ENCODE measurements at regions not wholly inside any gene's neighbourhood (a gene's known extent, or its start where the extent isn't known, plus 50 kb on each side); places are given as distances from the start of the nearest gene placed in this dataset.

DNA sequence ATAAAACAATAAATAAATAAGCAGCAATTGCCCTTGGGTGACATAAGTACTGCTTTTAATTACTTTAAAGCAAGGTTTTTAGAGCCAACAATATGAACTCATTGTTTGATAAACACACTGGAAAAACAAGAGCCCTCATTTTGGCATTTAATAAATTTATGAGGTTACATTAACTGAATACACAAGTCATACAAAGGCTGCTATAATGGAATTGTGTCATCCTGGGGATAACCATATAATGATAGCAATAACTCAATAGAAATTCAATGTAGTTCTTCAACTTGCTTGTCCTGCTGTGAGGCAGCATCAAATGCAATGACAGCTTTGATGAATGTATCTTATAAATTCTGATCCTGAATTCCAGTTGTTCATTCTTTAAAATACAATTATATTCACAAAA is 1512.5 kb downstream of the STIM2 start:
- Histone ChIP-seq H3K27ac (ENCODE audit: low read length) (no peak overlapping the region), H3K4me3 (ENCODE audit: low read length) (no peak overlapping the region), H3K4me1 (ENCODE audit: control insufficient read depth, insufficient read depth, low read length) (no peaks in the 10 kb centered on the region), H3K36me3 (ENCODE audit: control insufficient read depth, insufficient read depth, low read length) (no peaks in the 10 kb centered on the region), H3K27me3 (ENCODE audit: control insufficient read depth, insufficient read depth, low read length) (no peaks in the 10 kb centered on the region), H3K9me3 (ENCODE audit: control insufficient read depth, insufficient read depth, low read length) (no peaks in the 10 kb centered on the region)
- no peak for DNase-seq (ENCODE audit: low read depth, low spot score)

GRCh38 chr4:28373601-28374000 is 1513.0 kb downstream of the STIM2 start:
- no peaks in the 10 kb centered on the region for H3K9me3 ChIP-seq (ENCODE audit: control insufficient read depth, insufficient read depth, low read length)
- H3K4me3 ChIP-seq (ENCODE audit: low read length): no peak overlapping the region

DNA sequence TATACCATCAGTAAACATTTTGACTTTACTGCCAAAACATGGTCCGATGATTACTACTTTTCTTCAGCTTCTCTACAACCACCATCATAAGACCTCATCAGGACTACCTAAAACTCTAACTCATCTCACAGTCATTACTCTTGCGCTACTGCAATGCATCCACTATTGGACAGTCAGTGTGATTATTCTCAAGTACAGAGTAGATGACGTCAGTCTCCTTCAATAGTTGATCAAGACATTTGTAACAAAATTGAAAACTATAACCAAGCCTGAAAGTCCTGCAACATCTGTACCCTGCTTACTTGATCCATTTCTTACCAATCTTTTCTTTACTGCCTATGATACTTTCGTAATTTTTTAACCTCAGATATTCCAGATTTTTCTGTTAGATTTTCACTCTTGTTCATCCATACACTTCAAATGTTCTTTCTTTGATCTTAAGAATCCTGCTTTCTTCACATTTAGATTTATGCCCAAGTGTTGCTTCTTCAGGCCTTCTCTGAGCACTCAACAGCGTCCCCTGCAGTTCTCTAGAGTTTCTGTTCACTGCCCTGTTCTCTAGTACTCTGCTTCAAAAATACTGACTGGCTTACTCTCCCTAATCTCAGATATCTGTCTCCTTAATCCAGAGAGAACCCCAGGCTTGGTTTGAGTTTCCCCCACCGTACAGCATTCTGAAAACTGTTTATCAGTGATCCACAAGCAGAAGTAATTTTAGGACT is 1517.6 kb downstream of the STIM2 start:
- no peaks in the 10 kb centered on the region for H3K27me3 ChIP-seq (ENCODE audit: control insufficient read depth, insufficient read depth, low read length)
- WGBS (ENCODE audit: insufficient coverage, insufficient read length): no CpG with 5 or more reads among the region's 6 CpGs
- no peaks in the 10 kb centered on the region for H3K36me3 ChIP-seq (ENCODE audit: control insufficient read depth, insufficient read depth, low read length)
- peak; percentile 16 for DNase-seq (ENCODE audit: low read depth, low spot score)
- no peaks in the 10 kb centered on the region for H3K4me1 ChIP-seq (ENCODE audit: control insufficient read depth, insufficient read depth, low read length)
- H3K27ac ChIP-seq (ENCODE audit: low read length): no peak overlapping the region
- no peak overlapping the region for H3K4me3 ChIP-seq (ENCODE audit: low read length)
- no peaks in the 10 kb centered on the region for H3K9me3 ChIP-seq (ENCODE audit: control insufficient read depth, insufficient read depth, low read length)

More at GRCh38 chr4:28373601-28374000, 1513.0 kb downstream of the STIM2 start:
- WGBS (ENCODE audit: insufficient coverage, insufficient read length): no CpG with 5 or more reads among the region's 1 CpG
- Histone ChIP-seq H3K36me3 (ENCODE audit: control insufficient read depth, insufficient read depth, low read length) (no peaks in the 10 kb centered on the region), H3K27me3 (ENCODE audit: control insufficient read depth, insufficient read depth, low read length) (no peaks in the 10 kb centered on the region), H3K27ac (ENCODE audit: low read length) (no peak overlapping the region), H3K4me1 (ENCODE audit: control insufficient read depth, insufficient read depth, low read length) (no peaks in the 10 kb centered on the region)
- no peak for DNase-seq (ENCODE audit: low read depth, low spot score)

DNA sequence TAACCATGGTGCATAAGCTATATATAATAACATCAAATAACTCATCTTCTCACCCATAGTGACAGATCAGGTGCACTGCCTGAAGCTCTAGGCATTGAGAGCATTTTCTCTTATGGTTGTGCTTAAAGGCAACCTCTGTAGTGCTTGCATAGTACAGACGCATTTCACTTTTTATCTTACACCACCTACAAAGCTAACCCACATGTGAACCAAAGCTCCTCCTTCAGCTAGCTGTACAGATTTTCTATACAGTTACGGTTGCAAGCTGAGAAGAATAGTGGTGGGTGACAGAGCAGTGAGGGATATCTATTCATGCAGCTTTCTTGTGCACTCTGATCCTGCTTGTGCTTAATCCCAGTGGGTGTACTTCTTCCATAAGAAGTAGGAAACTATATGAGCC is 1525.2 kb downstream of the STIM2 start:
- H3K36me3 ChIP-seq (ENCODE audit: control insufficient read depth, insufficient read depth, low read length): no peaks in the 10 kb centered on the region
- DNase-seq (ENCODE audit: low read depth, low spot score): no peak
- H3K27ac ChIP-seq (ENCODE audit: low read length): no peak overlapping the region
- no peak overlapping the region for H3K4me3 ChIP-seq (ENCODE audit: low read length)
- no peaks in the 10 kb centered on the region for H3K27me3 ChIP-seq (ENCODE audit: control insufficient read depth, insufficient read depth, low read length)
- no peaks in the 10 kb centered on the region for H3K9me3 ChIP-seq (ENCODE audit: control insufficient read depth, insufficient read depth, low read length)
- H3K4me1 ChIP-seq (ENCODE audit: control insufficient read depth, insufficient read depth, low read length): no peaks in the 10 kb centered on the region
- no CpG with 5 or more reads among the region's 2 CpGs for WGBS (ENCODE audit: insufficient coverage, insufficient read length)

GRCh38 chr4:28386776-28387175 is 1526.1 kb downstream of the STIM2 start:
- no peak for DNase-seq (ENCODE audit: low read depth, low spot score)
- Histone ChIP-seq H3K27ac (ENCODE audit: low read length) (no peak overlapping the region), H3K4me3 (ENCODE audit: low read length) (no peak overlapping the region), H3K9me3 (ENCODE audit: control insufficient read depth, insufficient read depth, low read length) (no peaks in the 10 kb centered on the region), H3K36me3 (ENCODE audit: control insufficient read depth, insufficient read depth, low read length) (no peaks in the 10 kb centered on the region), H3K4me1 (ENCODE audit: control insufficient read depth, insufficient read depth, low read length) (no peaks in the 10 kb centered on the region), H3K27me3 (ENCODE audit: control insufficient read depth, insufficient read depth, low read length) (no peaks in the 10 kb centered on the region)

DNA sequence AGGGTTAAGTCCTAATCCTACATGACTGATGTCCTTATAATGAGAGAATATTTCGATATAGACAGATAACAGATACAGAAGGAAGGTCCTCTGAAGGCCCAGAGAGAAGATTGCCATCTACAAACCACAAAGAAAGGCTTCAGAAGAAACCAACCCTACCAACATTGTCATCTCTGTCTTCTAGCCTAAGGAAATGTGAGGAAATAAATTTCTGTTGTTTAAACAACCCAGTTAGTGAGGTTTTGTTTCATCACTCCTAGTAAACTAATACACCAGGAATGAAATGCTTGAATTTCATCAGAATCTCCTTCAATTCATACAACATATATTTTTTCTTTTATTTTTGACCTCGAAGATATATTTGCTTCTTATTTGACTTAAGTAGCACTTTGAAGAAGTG is 1527.8 kb downstream of the STIM2 start:
- no peaks in the 10 kb centered on the region for H3K36me3 ChIP-seq (ENCODE audit: control insufficient read depth, insufficient read depth, low read length)
- WGBS (ENCODE audit: insufficient coverage, insufficient read length): no CpG with 5 or more reads among the region's 2 CpGs
- H3K9me3 ChIP-seq (ENCODE audit: control insufficient read depth, insufficient read depth, low read length): no peaks in the 10 kb centered on the region
- no peak overlapping the region for H3K4me3 ChIP-seq (ENCODE audit: low read length)
- no peaks in the 10 kb centered on the region for H3K4me1 ChIP-seq (ENCODE audit: control insufficient read depth, insufficient read depth, low read length)
- H3K27me3 ChIP-seq (ENCODE audit: control insufficient read depth, insufficient read depth, low read length): no peaks in the 10 kb centered on the region
- H3K27ac ChIP-seq (ENCODE audit: low read length): no peak overlapping the region
- DNase-seq (ENCODE audit: low read depth, low spot score): no peak

- no peak overlapping the region for H3K4me3 ChIP-seq (ENCODE audit: low read length)
- H3K27me3 ChIP-seq (ENCODE audit: control insufficient read depth, insufficient read depth, low read length): no peaks in the 10 kb centered on the region
- H3K9me3 ChIP-seq (ENCODE audit: control insufficient read depth, insufficient read depth, low read length): no peaks in the 10 kb centered on the region
- H3K27ac ChIP-seq (ENCODE audit: low read length): no peak overlapping the region
- no CpG with 5 or more reads among the region's 4 CpGs for WGBS (ENCODE audit: insufficient coverage, insufficient read length)
- H3K36me3 ChIP-seq (ENCODE audit: control insufficient read depth, insufficient read depth, low read length): no peaks in the 10 kb centered on the region
- H3K4me1 ChIP-seq (ENCODE audit: control insufficient read depth, insufficient read depth, low read length): no peaks in the 10 kb centered on the region
- DNase-seq (ENCODE audit: low read depth, low spot score): no peak
Observed at GRCh38 chr4:28391877-28392276, 1531.2 kb downstream of the STIM2 start.

- Histone ChIP-seq H3K27me3 (ENCODE audit: control insufficient read depth, insufficient read depth, low read length) (no peaks in the 10 kb centered on the region), H3K27ac (ENCODE audit: low read length) (no peak overlapping the region), H3K4me3 (ENCODE audit: low read length) (no peak overlapping the region), H3K9me3 (ENCODE audit: control insufficient read depth, insufficient read depth, low read length) (no peaks in the 10 kb centered on the region), H3K36me3 (ENCODE audit: control insufficient read depth, insufficient read depth, low read length) (no peaks in the 10 kb centered on the region), H3K4me1 (ENCODE audit: control insufficient read depth, insufficient read depth, low read length) (no peaks in the 10 kb centered on the region)
- no peak for DNase-seq (ENCODE audit: low read depth, low spot score)
- WGBS (ENCODE audit: insufficient coverage, insufficient read length): no CpG with 5 or more reads among the region's 13 CpGs
Observed at GRCh38 chr4:28402751-28403150, 1542.1 kb downstream of the STIM2 start.

DNA sequence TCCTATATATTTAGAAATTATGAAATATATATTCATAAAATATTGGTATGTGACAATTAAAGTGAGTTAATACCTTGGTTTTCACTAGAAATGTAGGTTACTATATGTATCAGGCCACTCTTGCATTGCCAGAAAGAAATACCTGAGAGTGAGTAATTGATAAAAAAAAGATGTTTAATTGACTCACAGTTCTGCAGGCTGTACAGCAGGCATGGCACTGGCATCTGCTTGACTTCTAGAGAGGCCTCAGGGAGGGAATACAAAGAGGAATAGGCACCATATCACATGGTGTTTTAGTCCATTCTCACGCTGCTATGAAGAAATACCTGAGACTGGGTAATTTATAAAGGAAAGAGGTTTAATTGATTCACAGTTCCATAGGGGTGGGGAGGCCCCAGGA is 1560.6 kb downstream of the STIM2 start:
- no CpG with 5 or more reads among the region's 1 CpG for WGBS (ENCODE audit: insufficient coverage, insufficient read length)
- H3K9me3 ChIP-seq (ENCODE audit: control insufficient read depth, insufficient read depth, low read length): no peaks in the 10 kb centered on the region
- H3K4me3 ChIP-seq (ENCODE audit: low read length): no peak overlapping the region
- H3K27ac ChIP-seq (ENCODE audit: low read length): no peak overlapping the region
- no peaks in the 10 kb centered on the region for H3K4me1 ChIP-seq (ENCODE audit: control insufficient read depth, insufficient read depth, low read length)
- no peak for DNase-seq (ENCODE audit: low read depth, low spot score)
- H3K36me3 ChIP-seq (ENCODE audit: control insufficient read depth, insufficient read depth, low read length): no peaks in the 10 kb centered on the region
- no peaks in the 10 kb centered on the region for H3K27me3 ChIP-seq (ENCODE audit: control insufficient read depth, insufficient read depth, low read length)

GRCh38 chr4:28426251-28426650 is 1565.6 kb downstream of the STIM2 start:
- H3K4me1 ChIP-seq (ENCODE audit: control insufficient read depth, insufficient read depth, low read length): no peaks in the 10 kb centered on the region
- H3K4me3 ChIP-seq (ENCODE audit: low read length): no peak overlapping the region
- no peak overlapping the region for H3K27ac ChIP-seq (ENCODE audit: low read length)
- no peaks in the 10 kb centered on the region for H3K9me3 ChIP-seq (ENCODE audit: control insufficient read depth, insufficient read depth, low read length)
- no peaks in the 10 kb centered on the region for H3K27me3 ChIP-seq (ENCODE audit: control insufficient read depth, insufficient read depth, low read length)
- H3K36me3 ChIP-seq (ENCODE audit: control insufficient read depth, insufficient read depth, low read length): no peaks in the 10 kb centered on the region
- no CpG with 5 or more reads among the region's 1 CpG for WGBS (ENCODE audit: insufficient coverage, insufficient read length)
- no peak for DNase-seq (ENCODE audit: low read depth, low spot score)

DNA sequence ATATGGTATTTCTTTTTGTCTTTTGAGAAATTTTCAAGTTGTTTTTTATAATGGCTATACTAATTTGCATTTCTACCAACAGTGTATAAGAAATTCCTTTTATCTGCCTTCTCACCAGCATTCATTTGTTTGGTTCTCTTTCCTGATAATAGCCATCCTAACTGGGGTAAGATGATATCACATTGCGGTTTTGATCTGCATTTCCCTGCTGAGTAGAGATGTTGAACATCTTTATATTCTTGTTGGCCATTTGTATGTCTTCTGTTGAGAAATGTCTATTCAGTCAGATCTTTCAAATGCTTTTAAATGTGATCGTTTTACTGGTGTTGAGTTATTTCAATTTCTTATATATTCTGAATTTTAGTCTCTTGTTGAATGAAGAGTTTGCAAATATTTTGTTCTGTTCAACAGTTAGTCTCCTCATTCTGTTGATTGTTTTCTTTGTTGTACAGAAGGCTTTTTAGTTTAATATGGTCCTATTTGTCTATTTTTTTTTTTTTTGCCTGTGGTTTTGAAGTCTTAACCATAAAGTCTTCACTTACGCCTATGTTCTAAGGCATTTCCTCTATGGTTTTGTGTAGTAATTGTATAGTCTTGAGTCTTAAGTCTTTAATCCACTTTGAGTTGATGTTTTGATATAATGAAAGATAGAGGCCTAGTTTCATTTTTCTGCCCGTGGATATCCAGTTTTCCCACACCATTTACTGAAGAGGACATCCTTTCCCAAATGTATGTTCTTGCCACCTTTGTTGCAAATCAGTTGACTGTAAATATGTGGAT is 1566.9 kb downstream of the STIM2 start:
- no peak overlapping the region for H3K4me3 ChIP-seq (ENCODE audit: low read length)
- no peaks in the 10 kb centered on the region for H3K9me3 ChIP-seq (ENCODE audit: control insufficient read depth, insufficient read depth, low read length)
- no peaks in the 10 kb centered on the region for H3K36me3 ChIP-seq (ENCODE audit: control insufficient read depth, insufficient read depth, low read length)
- no peak overlapping the region for H3K27ac ChIP-seq (ENCODE audit: low read length)
- H3K4me1 ChIP-seq (ENCODE audit: control insufficient read depth, insufficient read depth, low read length): peaks cover under 1% of the 10 kb centered on the region; the same call in 1 of the 2 replicates
- no peaks in the 10 kb centered on the region for H3K27me3 ChIP-seq (ENCODE audit: control insufficient read depth, insufficient read depth, low read length)
- no CpG with 5 or more reads among the region's 4 CpGs for WGBS (ENCODE audit: insufficient coverage, insufficient read length)
- DNase-seq (ENCODE audit: low read depth, low spot score): no peak
